HG03280 (cell line): ENCODE measurements at regions not wholly inside any gene's neighbourhood (a gene's known extent, or its start where the extent isn't known, plus 50 kb on each side); places are given as distances from the start of the nearest gene placed in this dataset.

Experiments
- ATAC-seq: cut with Tn5 transposase; IDR thresholded peaks from one replicate; pipeline ENCODE4 v1.9.1; 2021; ENCODE audit warnings: mild to moderate bottlenecking, moderate library complexity; ENCODE audit not compliant: unreplicated experiment

- no peak for ATAC-seq
Measured at GRCh38 chr20:7031222-7031621, 263.7 kb downstream of the BMP2 start.

- no peak for ATAC-seq
Measured at GRCh38 chr20:7038029-7038428, 270.5 kb downstream of the BMP2 start.

- ATAC-seq = no peak
Measured at GRCh38 chr20:7057611-7058010, 290.1 kb downstream of the BMP2 start.

GRCh38 chr20:7078804-7079203 lies 311.3 kb downstream of the BMP2 start:
- ATAC-seq = no peak

- no peak for ATAC-seq
Measured at GRCh38 chr20:7080472-7080871, 313.0 kb downstream of the BMP2 start.

GRCh38 chr20:7085467-7085866 lies 318.0 kb downstream of the BMP2 start:
- no peak for ATAC-seq

- no peak for ATAC-seq
Measured at GRCh38 chr20:7087803-7088202, 320.3 kb downstream of the BMP2 start.

- ATAC-seq = no peak
Measured at GRCh38 chr20:7090001-7090400, 322.5 kb downstream of the BMP2 start.

- ATAC-seq = no peak
Measured at GRCh38 chr20:7090811-7091210, 323.3 kb downstream of the BMP2 start.

- ATAC-seq = no peak
Measured at GRCh38 chr20:7091655-7092054, 324.2 kb downstream of the BMP2 start.

GRCh38 chr20:7094438-7094997 lies 327.0 kb downstream of the BMP2 start:
- ATAC-seq = no peak

- no peak for ATAC-seq
Measured at GRCh38 chr20:7106910-7107309, 339.4 kb downstream of the BMP2 start.

GRCh38 chr20:7108929-7109328 lies 341.4 kb downstream of the BMP2 start:
- no peak for ATAC-seq

GRCh38 chr20:7113577-7114466 lies 346.3 kb downstream of the BMP2 start:
- ATAC-seq = no peak

GRCh38 chr20:7123457-7123856 lies 356.0 kb downstream of the BMP2 start:
- no peak for ATAC-seq

GRCh38 chr20:7124120-7124519 lies 356.6 kb downstream of the BMP2 start:
- ATAC-seq = no peak

GRCh38 chr20:7136886-7137285 lies 369.4 kb downstream of the BMP2 start:
- no peak for ATAC-seq

GRCh38 chr20:7137395-7138151 lies 370.1 kb downstream of the BMP2 start:
- no peak for ATAC-seq

- ATAC-seq = no peak
Measured at GRCh38 chr20:7144464-7144863, 377.0 kb downstream of the BMP2 start.

GRCh38 chr20:7146552-7147219 lies 379.2 kb downstream of the BMP2 start:
- no peak for ATAC-seq

GRCh38 chr20:7147220-7147601 lies 379.7 kb downstream of the BMP2 start:
- ATAC-seq = no peak
